Putamen (tissue), 1 donor: ENCODE measurements at regions not wholly inside any gene's neighbourhood (a gene's known extent, or its start where the extent isn't known, plus 50 kb on each side); places are given as distances from the start of the nearest gene placed in this dataset.
"Not testable (repeated sequence)": the region's sequence is repeated elsewhere in the genome, so short reads cannot be mapped to it uniquely, and the experiment has no call there.

Source experiments
- DNase-seq: peaks from one replicate; pipeline ENCODE4 v3.0.0-alpha.2; 2016; ENCODE audit warnings: low spot score

GRCh38 chr14:85077716-85078115 lies 452.2 kb upstream of the FLRT2 start:
- DNase-seq, result not testable (repeated sequence)

GRCh38 chr14:85079842-85080730 lies 449.9 kb upstream of the FLRT2 start:
- DNase-seq, result no peak

GRCh38 chr14:85084344-85084743 lies 445.6 kb upstream of the FLRT2 start:
- DNase-seq, result no peak

GRCh38 chr14:85085981-85086380 lies 444.0 kb upstream of the FLRT2 start:
- no peak for DNase-seq

GRCh38 chr14:85087201-85087600 lies 442.7 kb upstream of the FLRT2 start:
- no peak for DNase-seq

- DNase-seq, result no peak
Measured at GRCh38 chr14:85088192-85088591, 441.8 kb upstream of the FLRT2 start.

- no peak for DNase-seq
Measured at GRCh38 chr14:85090681-85091080, 439.3 kb upstream of the FLRT2 start.

GRCh38 chr14:85093631-85094330 lies 436.2 kb upstream of the FLRT2 start:
- DNase-seq, result no peak

- DNase-seq, result no peak
Measured at GRCh38 chr14:85102591-85102990, 427.4 kb upstream of the FLRT2 start.

GRCh38 chr14:85106506-85106905 lies 423.4 kb upstream of the FLRT2 start:
- DNase-seq, result no peak

GRCh38 chr14:85112762-85113161 lies 417.2 kb upstream of the FLRT2 start:
- no peak for DNase-seq

- no peak for DNase-seq
Measured at GRCh38 chr14:85115921-85116320, 414.0 kb upstream of the FLRT2 start.

GRCh38 chr14:85118274-85118673 lies 411.7 kb upstream of the FLRT2 start:
- no peak for DNase-seq

- no peak for DNase-seq
Measured at GRCh38 chr14:85122690-85123089, 407.3 kb upstream of the FLRT2 start.

GRCh38 chr14:85123755-85124154 lies 406.2 kb upstream of the FLRT2 start:
- DNase-seq, result no peak

- no peak for DNase-seq
Measured at GRCh38 chr14:85124631-85125290, 405.2 kb upstream of the FLRT2 start.

- DNase-seq, result no peak
Measured at GRCh38 chr14:85125291-85125670, 404.7 kb upstream of the FLRT2 start.

- DNase-seq, result no peak
Measured at GRCh38 chr14:85129921-85130320, 400.0 kb upstream of the FLRT2 start.

GRCh38 chr14:85131226-85131922 lies 398.6 kb upstream of the FLRT2 start:
- no peak for DNase-seq

- DNase-seq, result no peak
Measured at GRCh38 chr14:85142982-85143381, 387.0 kb upstream of the FLRT2 start.

GRCh38 chr14:85146779-85147178 lies 383.2 kb upstream of the FLRT2 start:
- no peak for DNase-seq

GRCh38 chr14:85150166-85150565 lies 379.8 kb upstream of the FLRT2 start:
- DNase-seq, result no peak
